NOMO-1 treated with dmso at 0.1 percent for 144 hours (cell line): ENCODE measurements at regions not wholly inside any gene's neighbourhood (a gene's known extent, or its start where the extent isn't known, plus 50 kb on each side); places are given as distances from the start of the nearest gene placed in this dataset.

Experiments
- DNase-seq: peaks from one replicate; lab custom pipeline; 2025; ENCODE audit not compliant: unreplicated experiment; lab: John Stamatoyannopoulos, UW

- no peak for DNase-seq
Measured at GRCh38 chr1:83735526-83735925, 263.4 kb downstream of the TTLL7 start.

DNA sequence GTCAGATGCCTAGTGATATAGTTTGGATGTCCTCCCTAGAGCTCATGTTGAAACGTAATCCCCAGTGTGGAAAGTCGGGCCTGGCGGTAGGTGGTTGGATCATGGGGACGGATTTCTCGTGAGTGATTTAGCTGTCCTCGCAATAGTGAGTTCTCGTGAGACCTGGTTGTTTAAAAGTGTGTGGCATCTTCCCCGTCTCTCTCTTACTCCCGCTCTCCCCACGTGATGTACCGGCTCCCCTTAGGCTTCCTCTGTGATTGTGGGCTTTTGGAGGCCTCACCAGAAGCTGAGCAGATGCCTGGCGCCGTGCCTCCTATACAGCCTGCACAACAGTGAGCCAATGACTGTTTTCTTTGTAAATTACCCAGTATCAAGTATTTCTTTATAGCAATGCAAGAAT, 264.5 kb downstream of the TTLL7 start:
- DNase-seq: no peak

DNA sequence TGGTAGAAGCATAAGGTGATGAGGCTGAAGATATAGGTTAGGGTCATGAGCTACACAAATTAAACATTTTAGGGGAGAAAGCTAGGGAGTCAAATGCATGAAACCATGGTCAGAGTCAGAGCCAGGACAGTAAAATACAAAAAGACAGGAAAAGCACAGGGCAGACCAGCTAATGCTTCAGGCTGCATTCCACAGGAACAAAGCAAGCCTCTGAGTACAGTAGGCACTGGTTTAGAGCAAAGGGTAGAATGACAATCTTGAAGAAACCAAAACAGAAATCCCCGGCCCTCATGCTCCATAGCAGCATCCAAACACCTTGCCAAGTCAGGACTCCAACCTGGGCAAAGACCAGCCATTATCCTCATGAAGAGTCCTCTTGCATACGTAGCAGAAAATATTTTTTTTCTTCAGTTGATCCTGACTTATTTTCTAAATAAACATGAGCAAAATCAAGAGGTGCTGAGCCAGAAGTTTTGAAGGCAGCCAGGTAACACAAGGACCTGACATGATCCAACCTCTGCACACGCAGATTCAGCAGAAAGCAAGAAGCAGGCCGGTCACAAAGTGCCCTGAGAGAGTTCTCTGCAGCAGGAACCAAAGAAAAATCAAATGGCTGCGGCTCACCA, 273.1 kb downstream of the TTLL7 start:
- no peak for DNase-seq

DNA sequence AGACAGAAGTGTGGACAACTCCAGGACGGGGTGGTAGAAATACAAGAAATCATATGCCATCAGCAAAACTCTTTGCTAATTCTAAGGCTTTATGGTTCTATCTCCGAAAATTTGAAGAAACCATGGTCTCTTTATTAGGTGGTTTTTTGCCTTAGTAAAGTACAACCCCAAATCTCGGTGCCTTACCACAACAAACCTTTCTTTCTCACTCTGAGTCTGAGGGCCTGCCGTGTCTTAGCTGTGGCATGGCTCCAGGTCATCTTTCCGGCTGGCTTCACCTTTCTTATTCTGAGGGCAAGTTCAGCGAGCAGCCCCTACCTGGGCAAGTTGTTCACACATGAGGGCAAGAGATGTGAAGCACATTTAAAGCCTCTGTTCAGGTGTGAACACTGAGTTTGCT, 280.6 kb downstream of the TTLL7 start:
- no peak for DNase-seq

GRCh38 chr1:83717785-83718184, 281.1 kb downstream of the TTLL7 start:
- DNase-seq: no peak

GRCh38 chr1:83716641-83717040, 282.3 kb downstream of the TTLL7 start:
- DNase-seq: no peak

DNA sequence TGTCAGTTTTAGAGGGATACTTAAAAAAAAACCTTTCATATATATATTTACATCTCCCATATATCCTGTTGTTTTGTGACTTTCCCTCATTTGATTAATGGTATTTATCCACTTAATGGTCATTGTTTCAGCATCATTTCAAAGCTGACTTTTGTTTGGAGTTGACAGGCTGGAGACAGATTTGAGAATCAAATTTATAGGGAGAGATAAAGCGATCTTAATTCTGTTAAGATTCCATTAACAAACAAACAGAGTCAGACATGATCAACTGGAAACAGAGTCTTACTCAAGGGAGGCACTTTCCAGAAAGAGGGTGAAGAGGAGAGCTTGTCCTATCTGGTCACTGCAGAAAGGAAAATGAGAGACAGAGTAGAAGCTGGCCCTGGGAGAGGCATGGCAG, 283.4 kb downstream of the TTLL7 start:
- DNase-seq: no peak

DNA sequence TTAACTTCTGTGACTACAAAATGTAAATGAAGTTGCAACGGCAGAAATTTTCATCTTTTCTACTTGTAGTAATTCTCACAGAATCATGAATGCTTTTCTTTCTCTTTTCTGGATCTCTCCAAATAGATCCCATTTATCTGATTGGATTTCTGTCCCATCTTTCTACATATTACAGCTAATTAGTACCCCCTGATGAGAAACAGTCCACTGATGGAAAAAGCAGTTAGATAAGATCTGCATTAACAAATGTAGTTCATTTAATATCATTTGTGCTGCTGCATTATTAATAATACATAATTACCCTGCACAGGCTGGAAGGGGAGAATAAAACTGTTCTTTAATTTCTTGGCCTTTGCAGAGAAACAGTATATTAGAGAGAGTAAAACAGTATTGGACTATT, 289.3 kb downstream of the TTLL7 start:
- DNase-seq: no peak

- no peak for DNase-seq
Measured at GRCh38 chr1:83706354-83706938, 292.5 kb downstream of the TTLL7 start.

DNA sequence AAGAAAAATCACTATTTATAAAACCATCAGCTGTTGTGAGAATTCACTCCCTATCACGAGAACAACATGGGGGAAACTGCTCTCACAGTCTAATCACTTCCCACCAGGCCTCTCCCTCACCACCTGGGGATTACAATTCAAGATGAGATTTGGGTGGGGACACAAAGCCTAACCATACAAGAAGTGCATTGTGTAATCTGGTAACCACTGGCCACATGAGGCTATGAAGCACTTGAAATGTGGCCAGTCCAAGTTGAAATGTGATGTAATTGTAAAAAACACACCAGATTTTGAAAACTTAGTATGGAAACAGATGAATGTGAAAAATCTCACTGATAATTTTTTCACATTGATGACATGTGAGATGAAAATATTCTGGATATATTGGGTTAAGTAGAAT, 293.8 kb downstream of the TTLL7 start:
- DNase-seq: no peak

DNA sequence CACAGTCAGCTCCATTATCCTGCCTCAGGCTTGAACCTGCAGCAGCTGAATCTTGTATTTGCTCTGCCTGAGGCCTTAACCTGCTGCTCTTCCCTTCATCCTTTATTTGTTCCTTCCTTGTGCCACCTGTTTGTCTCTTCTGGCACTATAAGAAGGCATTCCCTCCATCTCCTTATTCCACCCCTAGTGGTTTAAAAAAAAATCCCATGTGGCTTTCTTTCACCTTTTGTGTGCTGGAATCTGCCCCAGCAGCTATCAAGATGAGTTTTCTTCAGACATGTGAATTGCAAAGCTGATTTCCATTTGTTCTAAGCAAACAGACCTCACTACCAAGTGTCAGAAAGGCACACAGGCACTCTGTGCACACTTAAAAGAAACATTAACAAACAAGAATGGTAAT, 294.6 kb downstream of the TTLL7 start:
- DNase-seq: no peak

- no peak for DNase-seq
Measured at GRCh38 chr1:83702356-83702755, 296.6 kb downstream of the TTLL7 start.

DNA sequence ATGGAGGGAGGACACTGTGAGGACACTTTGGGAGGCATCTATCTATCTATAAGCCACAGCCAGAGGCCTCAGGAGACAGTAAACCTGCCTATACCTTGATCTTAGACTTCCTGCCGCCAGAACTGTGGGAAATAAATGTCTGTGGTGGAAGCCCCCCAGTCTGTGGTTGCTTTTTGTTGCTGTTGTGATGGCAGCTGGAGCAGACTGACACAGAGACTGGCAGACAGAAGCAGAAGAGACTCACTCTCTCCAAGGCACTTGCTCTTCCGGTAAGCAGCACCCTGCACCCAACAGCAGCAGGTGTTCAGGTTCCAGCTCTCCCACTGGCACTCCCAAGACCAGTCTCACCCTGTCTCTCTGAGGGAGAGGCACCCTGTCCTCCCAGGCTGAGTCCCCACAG, 297.6 kb downstream of the TTLL7 start:
- no peak for DNase-seq

- DNase-seq: no peak
Measured at GRCh38 chr1:83698644-83699043, 300.3 kb downstream of the TTLL7 start.

GRCh38 chr1:83697961-83698360, 301.0 kb downstream of the TTLL7 start:
- DNase-seq: no peak

GRCh38 chr1:83697220-83697619, 301.7 kb downstream of the TTLL7 start:
- no peak for DNase-seq

DNA sequence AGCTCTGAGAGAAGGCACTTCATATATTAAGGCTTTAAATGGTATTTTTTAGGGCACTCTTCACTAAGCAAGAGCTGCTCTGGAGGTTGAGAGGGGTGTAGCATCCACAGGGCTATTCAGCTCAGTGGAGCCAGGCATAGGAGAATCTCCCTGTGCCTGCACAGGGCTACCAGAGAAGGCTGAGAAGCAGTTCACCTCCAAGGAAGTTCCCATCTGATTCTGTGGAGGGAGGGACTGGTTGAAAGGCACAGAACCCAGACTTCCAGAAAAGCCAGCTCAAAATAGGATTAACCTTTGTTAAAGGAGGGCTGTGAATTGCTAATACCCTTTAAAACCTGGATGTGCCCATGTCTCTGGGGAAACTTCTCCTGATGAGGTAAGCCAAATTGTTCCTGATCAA, 304.5 kb downstream of the TTLL7 start:
- DNase-seq: no peak

DNA sequence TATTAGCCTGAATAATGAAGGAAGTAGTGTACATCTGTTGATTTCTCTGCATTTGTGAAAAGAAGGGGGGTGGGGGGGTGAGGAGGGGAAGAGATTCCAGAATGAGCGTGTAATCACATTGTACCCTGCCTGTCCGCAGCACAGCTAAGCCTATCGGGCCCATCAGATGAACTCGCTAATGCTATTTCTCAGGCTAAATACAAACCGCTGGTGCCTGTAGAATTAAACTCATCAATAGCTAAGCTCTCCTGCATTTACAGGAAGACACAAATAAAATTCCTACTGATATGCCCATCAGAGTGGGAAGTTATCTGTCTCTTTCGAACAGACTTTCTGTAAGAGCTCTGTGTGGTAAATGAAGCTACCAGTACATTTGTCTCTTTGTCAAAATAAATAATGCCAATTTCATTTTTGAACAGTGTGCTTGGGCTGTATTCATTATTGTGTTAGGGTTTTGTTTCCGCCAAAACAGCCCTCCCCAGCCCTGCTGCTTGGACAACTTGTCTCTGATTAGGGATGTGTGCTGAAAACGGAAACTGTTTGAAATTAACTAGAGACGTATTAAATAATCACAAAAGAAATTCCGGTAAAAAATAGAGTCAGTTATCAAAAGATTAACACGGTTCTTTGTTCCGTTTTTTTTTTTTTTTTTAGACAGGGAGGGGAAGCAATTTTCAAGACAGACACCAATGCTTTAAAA, 305.4 kb downstream of the TTLL7 start:
- no peak for DNase-seq

DNA sequence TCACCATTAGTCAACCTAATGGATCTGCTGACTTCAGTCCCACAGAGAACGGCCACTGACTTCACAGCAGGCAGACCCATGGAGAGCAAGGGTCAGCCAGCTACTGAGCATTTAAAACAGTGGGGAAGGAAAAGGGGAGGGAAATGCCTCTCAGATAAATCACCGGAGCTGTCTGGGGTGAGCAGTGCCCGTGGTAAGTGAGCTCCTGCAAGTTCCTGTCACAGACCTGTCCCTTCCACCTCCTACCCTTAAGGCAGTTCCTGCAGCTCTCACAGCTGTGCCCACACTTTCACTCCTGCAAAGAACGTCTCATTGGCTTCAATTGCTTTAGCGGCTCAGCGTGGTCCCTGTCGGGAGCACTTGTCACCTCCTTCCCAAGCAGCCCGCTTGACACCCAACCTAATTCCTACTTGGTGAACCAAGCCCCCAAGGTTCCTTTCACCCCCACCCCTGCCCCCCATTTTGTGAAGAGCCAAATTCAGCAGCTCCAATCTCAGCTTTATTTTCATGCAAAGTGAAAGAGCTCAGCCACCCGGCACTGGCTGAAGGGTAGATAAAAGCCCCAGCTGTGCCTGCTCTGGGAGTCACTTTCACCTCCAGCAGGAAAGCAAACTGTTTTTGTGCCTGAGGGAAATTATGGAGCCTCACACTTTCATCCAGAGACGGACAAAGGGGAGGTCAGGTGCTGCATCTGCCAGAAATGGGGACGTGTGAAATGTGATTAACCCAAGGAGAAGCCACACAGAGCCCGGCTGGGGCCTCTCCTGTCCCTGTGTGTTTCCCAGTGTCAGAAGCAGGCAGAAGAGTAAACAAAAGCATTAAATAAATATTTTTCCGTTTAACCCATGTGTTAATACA, 306.2 kb downstream of the TTLL7 start:
- DNase-seq: no peak

DNA sequence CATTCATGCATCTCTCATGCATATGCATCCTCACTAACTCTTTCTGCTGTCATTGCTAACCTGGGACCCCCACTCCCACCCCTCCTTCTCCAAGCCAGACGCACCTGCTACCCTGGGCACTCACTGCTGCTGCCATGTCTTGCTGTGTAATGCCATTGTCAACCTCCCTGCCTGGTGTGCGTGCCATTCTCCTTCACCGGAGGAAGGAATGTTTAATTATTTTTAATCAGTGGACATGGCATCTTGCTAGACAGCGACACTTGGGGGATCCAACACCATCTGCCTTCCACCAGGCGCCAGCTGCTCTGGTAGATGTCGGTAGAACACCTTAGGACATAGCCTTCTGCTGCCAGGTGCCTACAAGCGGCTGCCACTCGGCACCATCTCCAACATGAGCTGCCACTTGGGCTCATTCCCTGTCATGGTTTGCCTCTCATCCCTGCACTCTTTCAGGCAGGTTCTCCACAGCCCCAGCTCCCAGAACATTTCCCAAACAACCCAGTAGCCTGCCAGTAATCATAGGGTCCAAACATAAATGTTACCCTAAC, 306.9 kb downstream of the TTLL7 start:
- DNase-seq: no peak
